Bronchial epithelial cell (primary cell): ENCODE measurements at regions not wholly inside any gene's neighbourhood (a gene's known extent, or its start where the extent isn't known, plus 50 kb on each side); places are given as distances from the start of the nearest gene placed in this dataset.

ENCODE experiments used
- DNase-seq: peaks from one replicate; pipeline ENCODE4 v3.0.0-alpha.2; 2010; ENCODE audit warnings: low read depth
- FAIRE-seq: peaks from 2 replicates; lab custom pipeline; 2011; peaks lifted over from hg19 to GRCh38; lab: Jason Lieb, UNC
- H3K27me3 ChIP-seq: 2 replicates; pipeline ENCODE4 v1.5.1; 2011; ENCODE audit warnings: low read length; ENCODE audit not compliant: control insufficient read depth, insufficient read depth
- H3K36me3 ChIP-seq: 2 replicates; pipeline ENCODE4 v1.5.1; 2011; ENCODE audit warnings: low read length; ENCODE audit not compliant: control insufficient read depth, insufficient read depth
- H3K4me3 ChIP-seq: 2 replicates; pipeline ENCODE4 v1.5.1; 2011; ENCODE audit warnings: mild to moderate bottlenecking, low read depth, low read length, control low read depth
- CTCF ChIP-seq: IDR thresholded peaks from 2 replicates; pipeline ENCODE4 v1.5.1; 2011; ENCODE audit warnings: mild to moderate bottlenecking, moderate library complexity, low read length, control low read depth, inconsistent platforms; ENCODE audit not compliant: insufficient read depth, severe bottlenecking

- Histone ChIP-seq H3K36me3 (no peaks in the 10 kb centered on the region), H3K27me3 (no peaks in the 10 kb centered on the region), H3K4me3 (no peak overlapping the region)
- DNase-seq (no peak), FAIRE-seq (peak; percentile 7)
- no peak for TF ChIP-seq CTCF
Observed at GRCh38 chr7:3235322-3235721, 65.7 kb upstream of the SDK1 start.

GRCh38 chr7:3236268-3236667, 64.8 kb upstream of the SDK1 start:
- Histone ChIP-seq H3K27me3 (no peaks in the 10 kb centered on the region), H3K4me3 (no peak overlapping the region), H3K36me3 (no peaks in the 10 kb centered on the region)
- DNase-seq (no peak), FAIRE-seq (no peak)
- no peak for TF ChIP-seq CTCF

- TF ChIP-seq CTCF, result no peak
- Histone ChIP-seq H3K27me3 (no peaks in the 10 kb centered on the region), H3K36me3 (no peaks in the 10 kb centered on the region), H3K4me3 (no peak overlapping the region)
- FAIRE-seq (no peak), DNase-seq (peak; percentile 4)
Observed at GRCh38 chr7:3238525-3239210, 62.4 kb upstream of the SDK1 start.

- DNase-seq (peak; percentile 7), FAIRE-seq (no peak)
- no peaks in the 10 kb centered on the region for H3K27me3 ChIP-seq
- no peak overlapping the region for H3K4me3 ChIP-seq
- no peak for TF ChIP-seq CTCF
- no peaks in the 10 kb centered on the region for H3K36me3 ChIP-seq
Observed at GRCh38 chr7:3239291-3239691, 61.8 kb upstream of the SDK1 start.

- Histone ChIP-seq H3K36me3 (no peaks in the 10 kb centered on the region), H3K27me3 (no peaks in the 10 kb centered on the region), H3K4me3 (no peak overlapping the region)
- FAIRE-seq (no peak), DNase-seq (no peak)
- no peak for TF ChIP-seq CTCF
Observed at GRCh38 chr7:3240826-3241430, 60.1 kb upstream of the SDK1 start.
